Fibroblast of lung (primary cell): ENCODE measurements at regions not wholly inside any gene's neighbourhood (a gene's known extent, or its start where the extent isn't known, plus 50 kb on each side); places are given as distances from the start of the nearest gene placed in this dataset.

Experiments
- CTCF ChIP-seq, 2 donors: IDR thresholded peaks in 1 of 2; conservative IDR thresholded peaks in 1 of 2; 1 replicate in 1 of 2; 2 replicates in 1 of 2; pipeline ENCODE4 v1.5.1; 2011 to 2012; ENCODE audit warnings: low read length in 2 of 2, control low read depth in 1 of 2, inconsistent platforms in 1 of 2, low read depth in 1 of 2, mild to moderate bottlenecking in 1 of 2
- EZH2 ChIP-seq: IDR thresholded peaks from 2 replicates; pipeline ENCODE4 v1.5.1; 2012; ENCODE audit warnings: low read length, control low read depth, mild to moderate bottlenecking; ENCODE audit errors: missing control alignments

- TF ChIP-seq CTCF (conservative IDR thresholded peaks at IDR 0.05 in 1 of 2, IDR thresholded peaks at IDR 0.05 in 1 of 2; ENCODE audit: low read depth in 1 of 2, low read length in 2 of 2) (no peak), EZH2 (no peak)
Observed at GRCh38 chr1:209511169-209511568, 72.3 kb upstream of the CAMK1G start.
